ENCODE measurements at regions not wholly inside any gene's neighbourhood (a gene's known extent, or its start where the extent isn't known, plus 50 kb on each side); places are given as distances from the start of the nearest gene placed in this dataset.

- no peak for TF ChIP-seq CTCF (IDR thresholded peaks at IDR 0.05)
- no peak for TF ChIP-seq POLR2A (IDR thresholded peaks at IDR 0.05)
- TF ChIP-seq EP300 (IDR thresholded peaks at IDR 0.05), result no peak
Observed at GRCh38 chr9:8235489-8235888, 435.9 kb upstream of the DMAC1 start.
